ENCODE measurements at regions not wholly inside any gene's neighbourhood (a gene's known extent, or its start where the extent isn't known, plus 50 kb on each side); places are given as distances from the start of the nearest gene placed in this dataset.

- TF ChIP-seq GATA2 (IDR thresholded peaks at IDR 0.05; ENCODE audit: low read depth, low read length) (no peak), GATA3 (IDR thresholded peaks at IDR 0.05; ENCODE audit: low read depth, low read length) (no peak)
These were observed 791.7 kb upstream of the POM121L12 start for GRCh38 chr7:52243685-52244084.
